Skeletal muscle satellite cell (primary cell): ENCODE measurements at regions not wholly inside any gene's neighbourhood (a gene's known extent, or its start where the extent isn't known, plus 50 kb on each side); places are given as distances from the start of the nearest gene placed in this dataset.
"Not testable (repeated sequence)": the region's sequence is repeated elsewhere in the genome, so short reads cannot be mapped to it uniquely, and the experiment has no call there.

ENCODE experiments used
- H3K27me3 ChIP-seq: 2 replicates; pipeline ENCODE4 v1.7.0; 2013; ENCODE audit warnings: low read length; ENCODE audit not compliant: control insufficient read depth, insufficient read depth
- H3K36me3 ChIP-seq: 2 replicates; pipeline ENCODE4 v1.7.0; 2013; ENCODE audit warnings: mild to moderate bottlenecking, control low read depth, low read length; ENCODE audit not compliant: insufficient read depth
- H3K4me1 ChIP-seq: 2 replicates; pipeline ENCODE4 v1.7.0; 2013; ENCODE audit warnings: low read length; ENCODE audit not compliant: control insufficient read depth, insufficient read depth
- H3K4me2 ChIP-seq: 2 replicates; pipeline ENCODE4 v1.7.0; 2013; ENCODE audit warnings: mild to moderate bottlenecking, low read length
- H3K4me3 ChIP-seq: 2 replicates; pipeline ENCODE4 v1.7.0; 2013; ENCODE audit warnings: low read length
- H3K9ac ChIP-seq: 2 replicates; pipeline ENCODE4 v1.7.0; 2013; ENCODE audit warnings: mild to moderate bottlenecking, low read depth, low read length, moderate library complexity
- H3K9me3 ChIP-seq: replicated peaks from 2 replicates; pipeline ENCODE4 v1.7.0; 2013; ENCODE audit warnings: mild to moderate bottlenecking, control low read depth, low read length

DNA sequence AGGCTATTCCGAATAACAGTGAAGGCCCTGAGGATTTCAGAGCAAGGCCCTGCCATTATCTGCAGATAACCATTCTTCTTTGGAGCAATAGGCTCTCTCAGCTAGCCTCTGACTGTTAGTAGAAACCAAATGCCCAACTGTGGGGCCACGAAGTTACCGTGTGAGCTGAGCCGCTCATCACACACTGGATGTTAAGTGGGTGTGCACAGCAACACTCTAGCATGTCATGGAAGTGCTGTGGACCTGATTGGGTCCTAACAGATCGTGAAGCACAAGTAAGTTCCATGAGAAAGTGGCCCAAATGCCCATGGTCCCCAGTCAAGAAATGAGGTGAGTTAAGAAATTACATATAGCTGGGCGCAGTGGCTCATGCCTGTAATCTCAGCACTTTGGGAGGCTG is 190.4 kb downstream of the ALG10 start:
- Histone ChIP-seq H3K4me1 (no peaks in the 10 kb centered on the region), H3K9me3 (peaks cover 9% of the 10 kb centered on the region), H3K27me3 (no peaks in the 10 kb centered on the region), H3K4me3 (no peak overlapping the region), H3K36me3 (no peaks in the 10 kb centered on the region), H3K4me2 (no peak overlapping the region), H3K9ac (no peak overlapping the region)

DNA sequence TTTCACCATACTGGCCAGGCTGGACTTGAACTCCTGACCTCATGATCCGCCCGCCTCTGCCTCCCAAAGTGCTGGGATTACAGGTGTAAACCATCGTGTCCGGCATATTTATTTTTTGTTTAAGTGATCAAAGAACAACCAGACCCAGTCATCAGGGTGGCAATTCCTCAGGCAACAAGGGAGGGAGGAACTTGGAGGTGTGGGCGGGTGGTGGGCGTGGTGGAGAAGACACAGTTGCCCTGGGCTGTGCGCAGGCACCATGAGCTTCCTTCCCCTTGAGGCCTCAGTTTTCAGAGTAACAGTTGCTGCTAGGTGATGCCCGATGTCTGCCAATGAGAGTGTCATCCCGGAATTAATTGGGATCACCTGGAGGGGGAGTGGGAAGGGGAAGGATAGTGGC is 191.7 kb downstream of the ALG10 start:
- no peaks in the 10 kb centered on the region for H3K36me3 ChIP-seq
- no peak overlapping the region for H3K9ac ChIP-seq
- H3K9me3 ChIP-seq: peaks cover 8% of the 10 kb centered on the region
- H3K4me3 ChIP-seq: no peak overlapping the region
- H3K4me2 ChIP-seq: no peak overlapping the region
- H3K4me1 ChIP-seq: no peaks in the 10 kb centered on the region
- no peaks in the 10 kb centered on the region for H3K27me3 ChIP-seq

DNA sequence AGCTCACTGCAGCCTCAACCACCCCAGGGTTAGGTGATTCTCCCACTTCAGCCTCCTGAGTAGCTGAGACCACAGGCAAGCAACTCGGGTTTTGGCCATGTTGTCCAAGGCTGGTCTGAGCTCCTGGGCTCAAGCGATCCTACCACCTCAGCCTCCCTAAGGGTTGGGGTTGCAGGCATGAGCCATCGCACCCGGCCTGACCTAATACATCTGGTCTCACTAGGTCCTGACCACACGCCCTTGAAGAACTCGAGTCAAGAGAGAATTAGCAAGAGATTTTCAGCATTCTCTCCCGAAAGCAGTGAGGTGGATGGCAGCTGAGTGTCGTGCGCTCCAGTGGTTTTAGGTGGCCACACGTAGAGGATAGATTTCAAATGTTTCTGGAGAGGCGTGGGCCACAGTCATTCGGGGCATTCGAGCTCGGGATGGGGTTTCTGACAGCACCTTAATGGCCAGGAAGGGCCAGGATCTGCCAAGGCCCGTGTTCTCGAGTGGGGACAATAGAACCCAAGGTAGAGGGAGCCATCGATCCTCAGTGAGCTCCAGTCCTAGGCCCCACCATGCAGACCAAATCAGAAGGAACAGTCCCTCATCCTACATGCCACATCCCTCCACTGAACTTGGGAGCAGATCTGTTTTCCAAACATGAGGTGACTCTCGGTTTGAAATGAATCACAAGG is 193.1 kb downstream of the ALG10 start:
- peaks cover 2% of the 10 kb centered on the region for H3K9me3 ChIP-seq
- no peaks in the 10 kb centered on the region for H3K4me1 ChIP-seq
- no peaks in the 10 kb centered on the region for H3K36me3 ChIP-seq
- no peak overlapping the region for H3K4me2 ChIP-seq
- no peak overlapping the region for H3K4me3 ChIP-seq
- H3K27me3 ChIP-seq: no peaks in the 10 kb centered on the region
- no peak overlapping the region for H3K9ac ChIP-seq

DNA sequence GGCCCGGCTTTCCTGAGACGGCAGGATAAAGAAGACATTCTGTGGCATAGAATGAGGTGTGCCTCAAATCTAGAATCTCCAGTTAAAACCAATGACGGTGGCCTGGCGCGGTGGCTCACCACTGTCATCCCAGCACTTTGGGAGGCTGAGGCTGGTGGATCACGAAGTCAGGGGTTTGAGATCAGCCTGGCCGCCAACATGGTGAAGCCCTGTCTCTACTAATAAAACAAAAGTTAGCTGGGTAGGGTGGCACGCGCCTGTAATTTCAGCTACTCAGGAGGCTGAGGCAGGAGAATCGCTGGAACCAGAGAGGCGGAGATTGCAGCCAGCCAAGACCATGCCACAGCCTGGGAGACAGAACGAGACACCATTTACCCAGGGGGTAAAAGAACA is 193.6 kb downstream of the ALG10 start:
- H3K36me3 ChIP-seq: no peaks in the 10 kb centered on the region
- no peaks in the 10 kb centered on the region for H3K4me1 ChIP-seq
- no peak overlapping the region for H3K9ac ChIP-seq
- no peaks in the 10 kb centered on the region for H3K27me3 ChIP-seq
- H3K4me2 ChIP-seq: no peak overlapping the region
- no peak overlapping the region for H3K4me3 ChIP-seq
- H3K9me3 ChIP-seq: no peaks in the 10 kb centered on the region

DNA sequence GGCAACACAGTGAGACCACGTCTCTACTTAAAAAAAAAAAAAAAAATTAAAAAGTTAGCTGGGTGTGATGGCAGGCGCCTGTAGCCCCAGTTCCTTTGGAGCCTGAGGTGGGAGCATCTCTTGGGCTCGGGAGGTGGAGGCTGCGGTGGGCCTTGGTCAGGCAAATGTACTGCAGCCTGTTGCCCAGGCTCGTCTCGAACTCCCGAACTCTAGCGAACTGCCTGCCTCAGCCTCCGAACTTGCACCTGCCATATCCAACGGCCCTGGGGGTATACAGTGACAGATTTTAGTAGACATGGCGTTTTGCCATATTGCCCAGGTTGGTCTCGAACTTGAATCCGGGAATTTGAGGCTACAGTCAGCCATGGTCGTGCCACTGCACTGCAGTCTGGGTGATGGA is 195.4 kb downstream of the ALG10 start:
- Histone ChIP-seq H3K9me3 (no peaks in the 10 kb centered on the region), H3K4me1 (no peaks in the 10 kb centered on the region)

DNA sequence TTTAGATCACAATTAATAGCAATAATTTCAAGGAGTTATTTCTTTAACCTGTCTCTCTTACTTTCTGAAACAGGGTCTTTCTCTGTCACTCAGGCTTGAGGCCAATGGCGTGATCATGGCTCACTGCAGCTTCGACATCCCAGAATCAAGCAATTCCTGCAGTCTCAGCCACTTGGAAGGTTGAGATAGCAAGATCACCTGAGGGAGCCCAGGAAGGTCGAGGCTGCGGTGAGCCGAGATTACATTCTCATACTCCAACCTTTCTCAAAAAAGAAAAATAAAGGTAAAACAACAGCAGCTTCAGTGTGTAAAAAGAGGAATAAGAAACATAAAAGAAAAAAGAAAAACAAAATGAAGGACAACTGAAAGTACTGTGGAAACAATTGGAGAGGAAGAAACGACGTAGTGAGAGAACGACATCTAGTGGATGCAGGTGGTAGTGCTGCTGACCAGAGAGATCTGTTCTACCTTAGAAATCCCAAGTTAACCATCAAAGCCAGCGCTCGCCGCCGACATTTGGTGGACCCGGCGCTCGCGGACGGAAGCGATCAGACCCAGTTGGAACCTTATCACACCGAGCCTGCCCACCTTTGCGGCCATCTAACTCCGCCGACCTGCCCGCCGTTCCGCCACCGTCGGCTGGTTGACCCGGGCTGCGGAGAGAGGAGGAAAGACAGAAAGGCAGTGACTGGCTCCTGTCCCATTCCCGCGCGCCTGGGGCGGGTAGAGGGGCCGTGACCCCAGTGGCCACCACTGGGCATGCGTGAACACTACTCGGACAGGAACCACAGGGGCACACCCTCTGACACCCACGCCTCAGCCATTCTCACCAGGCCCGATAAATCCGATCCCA is 196.1 kb downstream of the ALG10 start:
- H3K4me2 ChIP-seq: peak overlapping the region; percentile 13
- H3K4me3 ChIP-seq: peak overlapping the region; percentile 47
- no peaks in the 10 kb centered on the region for H3K27me3 ChIP-seq
- H3K9me3 ChIP-seq: no peaks in the 10 kb centered on the region
- no peak overlapping the region for H3K9ac ChIP-seq
- no peaks in the 10 kb centered on the region for H3K4me1 ChIP-seq
- no peaks in the 10 kb centered on the region for H3K36me3 ChIP-seq

More for the DNA sequence above, 195.4 kb downstream of the ALG10 start:
- Histone ChIP-seq H3K36me3 (no peaks in the 10 kb centered on the region), H3K4me3 (no peak overlapping the region), H3K27me3 (no peaks in the 10 kb centered on the region), H3K9ac (no peak overlapping the region), H3K4me2 (no peak overlapping the region)

DNA sequence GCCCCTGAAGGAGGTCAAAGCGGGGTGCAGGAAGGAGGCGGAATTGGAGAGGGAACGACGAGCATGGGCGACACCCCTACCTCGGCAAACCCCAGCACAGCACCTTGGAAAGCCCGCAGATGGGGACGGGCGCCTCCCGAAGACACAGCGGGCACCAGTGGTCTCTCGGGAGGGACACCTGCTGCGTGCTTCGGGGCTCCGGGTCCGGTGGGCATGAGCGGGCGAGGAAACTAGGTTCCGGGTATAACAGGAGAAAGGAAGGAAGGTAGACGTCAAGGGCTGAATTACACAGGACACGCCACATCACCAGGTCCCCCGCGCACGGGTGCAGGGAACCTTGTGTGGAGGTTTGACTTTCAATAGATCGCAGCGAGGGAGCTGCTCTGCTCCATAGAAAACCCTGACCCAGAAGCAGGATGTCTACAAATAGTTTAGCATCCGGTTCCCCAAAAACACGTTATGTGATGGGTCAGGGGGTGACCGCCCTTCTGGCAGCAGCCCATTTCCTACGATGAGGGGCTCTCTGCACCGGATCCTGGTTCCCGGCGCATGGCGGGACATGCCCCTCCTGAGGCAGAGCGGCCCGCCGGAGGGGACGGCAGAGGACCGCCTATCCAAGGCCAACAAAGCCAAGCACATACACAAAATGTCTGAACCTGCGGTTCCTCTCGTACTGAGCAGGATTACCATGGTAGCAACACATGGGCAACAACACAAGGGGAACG is 196.9 kb downstream of the ALG10 start:
- no peaks in the 10 kb centered on the region for H3K36me3 ChIP-seq
- no peaks in the 10 kb centered on the region for H3K9me3 ChIP-seq
- H3K4me1 ChIP-seq: no peaks in the 10 kb centered on the region
- H3K9ac ChIP-seq: no peak overlapping the region
- peak overlapping the region; percentile 13 for H3K4me2 ChIP-seq
- no peaks in the 10 kb centered on the region for H3K27me3 ChIP-seq
- peak overlapping the region; percentile 47 for H3K4me3 ChIP-seq

DNA sequence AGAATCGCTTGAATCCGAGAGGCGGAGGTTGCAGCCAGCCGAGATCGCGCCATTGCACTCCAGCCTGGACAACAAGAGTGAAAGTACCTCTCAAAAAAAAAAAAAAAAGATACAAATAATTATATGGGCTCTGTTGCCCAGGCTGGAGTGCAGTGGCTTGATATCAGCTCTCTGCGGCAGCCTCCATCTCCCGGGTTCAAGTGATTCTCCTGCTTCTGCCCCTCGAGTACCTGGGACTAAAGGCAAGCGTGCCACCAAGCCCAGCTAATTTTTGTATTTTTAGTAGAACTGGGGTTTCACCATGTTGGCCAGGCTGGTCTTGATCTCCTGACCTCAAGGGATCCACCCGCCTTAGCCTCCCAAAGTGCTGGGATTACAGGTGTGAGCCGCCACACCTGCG is 197.8 kb downstream of the ALG10 start:
- not testable (repeated sequence) for H3K4me3 ChIP-seq, H3K36me3 ChIP-seq, H3K27me3 ChIP-seq, H3K9ac ChIP-seq, H3K4me1 ChIP-seq, H3K4me2 ChIP-seq, H3K9me3 ChIP-seq

DNA sequence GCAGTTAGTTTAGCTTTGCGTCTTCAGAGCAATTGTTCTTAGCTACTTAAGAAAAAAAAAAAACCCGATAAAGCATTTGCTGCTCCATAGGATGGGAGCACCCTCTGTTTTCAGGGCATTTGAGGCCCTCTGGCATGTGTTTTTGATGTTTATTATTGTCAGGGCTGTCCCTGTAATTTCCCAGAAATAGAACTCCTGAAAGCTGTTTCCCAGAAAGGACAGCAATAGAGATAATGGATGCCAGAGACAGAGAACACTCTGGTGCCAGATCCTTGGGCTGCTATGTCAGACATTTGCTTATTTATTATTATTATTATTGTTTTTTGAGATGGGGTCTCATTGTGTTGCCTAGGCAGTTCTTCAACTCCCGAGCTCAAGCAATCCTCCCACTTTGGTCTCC is 201.3 kb downstream of the ALG10 start:
- Histone ChIP-seq H3K4me1 (no peaks in the 10 kb centered on the region), H3K4me2 (no peak overlapping the region), H3K27me3 (no peaks in the 10 kb centered on the region), H3K4me3 (no peak overlapping the region), H3K36me3 (no peaks in the 10 kb centered on the region), H3K9me3 (no peaks in the 10 kb centered on the region), H3K9ac (no peak overlapping the region)

DNA sequence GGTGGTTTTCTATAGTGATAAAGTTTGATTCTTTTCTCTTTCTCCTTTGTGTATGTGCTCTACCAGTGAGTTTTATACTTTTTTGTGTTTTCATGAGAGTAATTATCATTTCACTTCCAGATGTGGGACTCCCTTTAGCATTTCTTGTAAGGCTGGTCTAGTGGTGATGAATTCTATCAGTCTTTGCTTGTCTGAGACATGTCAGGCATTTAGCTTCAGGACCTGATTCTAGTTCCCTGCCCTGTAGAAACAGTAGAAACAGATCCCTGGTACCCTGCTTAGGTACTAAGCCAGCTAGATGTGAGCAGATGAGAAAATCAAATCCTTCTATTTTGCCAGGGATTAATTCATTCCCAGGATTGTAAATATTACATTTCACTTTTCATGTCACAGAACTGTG is 203.7 kb downstream of the ALG10 start:
- H3K4me1 ChIP-seq, H3K27me3 ChIP-seq, H3K36me3 ChIP-seq, H3K9ac ChIP-seq, H3K4me3 ChIP-seq, H3K4me2 ChIP-seq, H3K9me3 ChIP-seq: not testable (repeated sequence)

DNA sequence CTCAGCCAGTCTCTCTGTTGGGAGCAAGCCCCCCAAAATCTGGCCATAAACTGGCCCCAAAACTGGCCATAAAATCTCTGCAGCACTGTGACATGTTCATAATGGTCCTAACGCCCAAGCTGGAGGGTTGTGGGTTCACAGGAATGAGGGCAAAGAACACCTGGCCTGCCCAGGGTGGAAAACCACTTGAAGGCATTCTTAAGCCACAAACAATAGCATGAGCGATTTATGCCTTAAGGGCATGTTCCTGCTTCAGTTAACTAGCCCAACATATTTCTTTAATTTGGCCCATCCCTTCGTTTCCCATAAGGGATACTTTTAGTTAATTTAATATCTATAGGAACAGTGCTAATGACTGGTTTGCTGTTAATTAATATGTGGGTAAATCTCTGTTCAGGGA is 205.8 kb downstream of the ALG10 start:
- H3K36me3 ChIP-seq, H3K9ac ChIP-seq, H3K9me3 ChIP-seq, H3K4me2 ChIP-seq, H3K4me1 ChIP-seq, H3K4me3 ChIP-seq, H3K27me3 ChIP-seq: not testable (repeated sequence)
